HL-60 (cell line): ENCODE measurements at regions not wholly inside any gene's neighbourhood (a gene's known extent, or its start where the extent isn't known, plus 50 kb on each side); places are given as distances from the start of the nearest gene placed in this dataset.

Experiments
- DNase-seq, 2 experiments: peaks; one replicate each; pipeline ENCODE4 v3.0.0-alpha.2; 2010 to 2020; ENCODE audit warnings: low read depth in 1 of 2, low spot score in 1 of 2
- H3K27ac ChIP-seq: fragments of 250-450 bp; sonication (Bioruptor Pico); replicated peaks from 2 replicates; pipeline ENCODE4 v1.5.1; 2020; ENCODE audit warnings: mild to moderate bottlenecking, moderate library complexity
- H3K27me3 ChIP-seq: fragments of 250-450 bp; sonication (Bioruptor Pico); 2 replicates; pipeline ENCODE4 v1.5.1; 2021; ENCODE audit warnings: mild to moderate bottlenecking, moderate library complexity; ENCODE audit not compliant: insufficient read depth, poor library complexity, severe bottlenecking
- H3K4me3 ChIP-seq: replicated peaks from 2 replicates; pipeline ENCODE4 v1.5.1; 2011; ENCODE audit warnings: mild to moderate bottlenecking, control low read depth, low read length; ENCODE audit not compliant: insufficient read depth
- GABPA ChIP-seq: IDR thresholded peaks from 2 replicates; pipeline ENCODE4 v1.6.1; 2012; ENCODE audit warnings: low read depth
- POLR2AphosphoS5 ChIP-seq: IDR thresholded peaks from 2 replicates; pipeline ENCODE4 v1.6.1; 2012; ENCODE audit warnings: low read depth
- SPI1 ChIP-seq: IDR thresholded peaks from 2 replicates; pipeline ENCODE4 v1.6.1; 2012; ENCODE audit warnings: low read depth, mild to moderate bottlenecking, borderline replicate concordance
- TF ChIP-seq, protein P1 (sequence below): IDR thresholded peaks from one replicate; pipeline ENCODE4 v1.5.1; 2011; ENCODE audit warnings: low read length, control low read depth, inconsistent platforms; ENCODE audit not compliant: insufficient read depth
- TF ChIP-seq, protein P2 (sequence below): IDR thresholded peaks from 2 replicates; pipeline ENCODE4 v1.6.1; 2012; ENCODE audit warnings: low read depth; ENCODE audit not compliant: insufficient replicate concordance

DNA sequence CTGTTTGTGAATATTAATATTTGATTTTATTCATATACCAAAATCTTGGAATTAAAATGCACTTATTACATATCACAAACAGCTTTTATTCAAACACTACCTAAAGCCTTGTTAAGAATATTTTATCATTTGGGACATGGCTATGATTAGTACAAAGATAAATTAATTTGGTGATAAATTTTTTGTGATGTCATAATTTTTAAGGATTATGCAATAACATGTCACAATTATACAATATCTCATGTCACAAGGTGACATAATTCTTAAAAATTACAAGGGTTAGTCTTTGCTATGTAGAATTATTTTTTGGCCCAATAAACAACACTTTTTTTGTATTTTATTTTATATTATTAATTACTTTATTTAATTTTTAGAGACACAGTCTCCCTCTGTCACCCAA is 113.7 kb downstream of the TMTC3 start:
- TF ChIP-seq SPI1 (no peak), GABPA (no peak), POLR2AphosphoS5 (no peak)
- TF ChIP-seq, protein P1, sequence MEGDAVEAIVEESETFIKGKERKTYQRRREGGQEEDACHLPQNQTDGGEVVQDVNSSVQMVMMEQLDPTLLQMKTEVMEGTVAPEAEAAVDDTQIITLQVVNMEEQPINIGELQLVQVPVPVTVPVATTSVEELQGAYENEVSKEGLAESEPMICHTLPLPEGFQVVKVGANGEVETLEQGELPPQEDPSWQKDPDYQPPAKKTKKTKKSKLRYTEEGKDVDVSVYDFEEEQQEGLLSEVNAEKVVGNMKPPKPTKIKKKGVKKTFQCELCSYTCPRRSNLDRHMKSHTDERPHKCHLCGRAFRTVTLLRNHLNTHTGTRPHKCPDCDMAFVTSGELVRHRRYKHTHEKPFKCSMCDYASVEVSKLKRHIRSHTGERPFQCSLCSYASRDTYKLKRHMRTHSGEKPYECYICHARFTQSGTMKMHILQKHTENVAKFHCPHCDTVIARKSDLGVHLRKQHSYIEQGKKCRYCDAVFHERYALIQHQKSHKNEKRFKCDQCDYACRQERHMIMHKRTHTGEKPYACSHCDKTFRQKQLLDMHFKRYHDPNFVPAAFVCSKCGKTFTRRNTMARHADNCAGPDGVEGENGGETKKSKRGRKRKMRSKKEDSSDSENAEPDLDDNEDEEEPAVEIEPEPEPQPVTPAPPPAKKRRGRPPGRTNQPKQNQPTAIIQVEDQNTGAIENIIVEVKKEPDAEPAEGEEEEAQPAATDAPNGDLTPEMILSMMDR: no peak
- TF ChIP-seq, protein P2, sequence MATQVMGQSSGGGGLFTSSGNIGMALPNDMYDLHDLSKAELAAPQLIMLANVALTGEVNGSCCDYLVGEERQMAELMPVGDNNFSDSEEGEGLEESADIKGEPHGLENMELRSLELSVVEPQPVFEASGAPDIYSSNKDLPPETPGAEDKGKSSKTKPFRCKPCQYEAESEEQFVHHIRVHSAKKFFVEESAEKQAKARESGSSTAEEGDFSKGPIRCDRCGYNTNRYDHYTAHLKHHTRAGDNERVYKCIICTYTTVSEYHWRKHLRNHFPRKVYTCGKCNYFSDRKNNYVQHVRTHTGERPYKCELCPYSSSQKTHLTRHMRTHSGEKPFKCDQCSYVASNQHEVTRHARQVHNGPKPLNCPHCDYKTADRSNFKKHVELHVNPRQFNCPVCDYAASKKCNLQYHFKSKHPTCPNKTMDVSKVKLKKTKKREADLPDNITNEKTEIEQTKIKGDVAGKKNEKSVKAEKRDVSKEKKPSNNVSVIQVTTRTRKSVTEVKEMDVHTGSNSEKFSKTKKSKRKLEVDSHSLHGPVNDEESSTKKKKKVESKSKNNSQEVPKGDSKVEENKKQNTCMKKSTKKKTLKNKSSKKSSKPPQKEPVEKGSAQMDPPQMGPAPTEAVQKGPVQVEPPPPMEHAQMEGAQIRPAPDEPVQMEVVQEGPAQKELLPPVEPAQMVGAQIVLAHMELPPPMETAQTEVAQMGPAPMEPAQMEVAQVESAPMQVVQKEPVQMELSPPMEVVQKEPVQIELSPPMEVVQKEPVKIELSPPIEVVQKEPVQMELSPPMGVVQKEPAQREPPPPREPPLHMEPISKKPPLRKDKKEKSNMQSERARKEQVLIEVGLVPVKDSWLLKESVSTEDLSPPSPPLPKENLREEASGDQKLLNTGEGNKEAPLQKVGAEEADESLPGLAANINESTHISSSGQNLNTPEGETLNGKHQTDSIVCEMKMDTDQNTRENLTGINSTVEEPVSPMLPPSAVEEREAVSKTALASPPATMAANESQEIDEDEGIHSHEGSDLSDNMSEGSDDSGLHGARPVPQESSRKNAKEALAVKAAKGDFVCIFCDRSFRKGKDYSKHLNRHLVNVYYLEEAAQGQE: no peak
- no peaks in the 10 kb centered on the region for H3K27me3 ChIP-seq
- no peak for DNase-seq
- H3K27ac ChIP-seq: no peak overlapping the region
- no peak overlapping the region for H3K4me3 ChIP-seq

DNA sequence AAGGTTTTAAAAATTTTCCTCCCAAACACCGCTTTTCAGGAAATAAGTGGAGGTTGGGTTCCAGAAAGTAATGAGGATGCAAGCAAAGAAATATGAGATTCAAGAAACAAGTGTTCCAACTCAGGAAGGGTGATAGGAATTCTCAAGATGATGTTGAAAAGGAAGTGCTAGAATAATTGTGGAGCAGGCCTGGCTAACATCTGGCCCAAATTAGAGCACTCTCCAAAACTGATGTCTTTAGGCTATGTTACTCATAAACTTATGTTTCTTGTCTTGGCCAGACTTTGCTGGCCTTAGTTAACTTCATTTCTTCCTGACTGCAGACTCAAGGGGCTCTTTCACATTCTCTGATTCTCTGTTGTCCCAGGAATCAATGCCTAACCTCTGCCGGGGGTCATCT is 116.3 kb downstream of the TMTC3 start:
- Histone ChIP-seq H3K27me3 (no peaks in the 10 kb centered on the region), H3K4me3 (no peak overlapping the region), H3K27ac (no peak overlapping the region)
- DNase-seq: no peak
- TF ChIP-seq, protein P1: no peak
- TF ChIP-seq SPI1 (no peak), POLR2AphosphoS5 (no peak), GABPA (no peak)
- TF ChIP-seq, protein P2: no peak

- Histone ChIP-seq H3K4me3 (no peak overlapping the region), H3K27me3 (no peaks in the 10 kb centered on the region), H3K27ac (no peak overlapping the region)
- no peak for DNase-seq
- TF ChIP-seq SPI1 (no peak), POLR2AphosphoS5 (no peak), GABPA (no peak)
- TF ChIP-seq, protein P2: no peak
- TF ChIP-seq, protein P1: no peak
Observed at GRCh38 chr12:88266806-88267360, 124.8 kb downstream of the TMTC3 start.
